ENCODE measurements at regions not wholly inside any gene's neighbourhood (a gene's known extent, or its start where the extent isn't known, plus 50 kb on each side); places are given as distances from the start of the nearest gene placed in this dataset.

GRCh38 chr3:76733073-76733759, 306.7 kb upstream of the ROBO2 start:
- TF ChIP-seq POLR2A (IDR thresholded peaks at IDR 0.05): no peak
- TF ChIP-seq CTCF (IDR thresholded peaks at IDR 0.05): no peak

Data from Peyer's patch (tissue), 4 donors.